Activated naive CD8-positive, alpha-beta T cell treated with anti-CD3 and anti-CD28 coated beads, Interleukin-2, amount 50 U/mL, for 24 hours (primary cell): ENCODE measurements at regions not wholly inside any gene's neighbourhood (a gene's known extent, or its start where the extent isn't known, plus 50 kb on each side); places are given as distances from the start of the nearest gene placed in this dataset.
"Not testable (repeated sequence)": the region's sequence is repeated elsewhere in the genome, so short reads cannot be mapped to it uniquely, and the experiment has no call there.

Experiments used
- ATAC-seq: fragments of 150-1000 bp; cut with Tn5 transposase; one replicate; pipeline ENCODE4 v1.10.0; 2021
- DNase-seq: peaks from one replicate; pipeline ENCODE4 v3.0.0; 2021
- H3K27ac Mint-ChIP-seq: one replicate; pipeline ENCODE4 v1.8.0; 2021; ENCODE audit warnings: mild to moderate bottlenecking, mixed read lengths
- H3K27me3 Mint-ChIP-seq: one replicate; pipeline ENCODE4 v1.8.0; 2021; ENCODE audit warnings: mixed read lengths
- H3K36me3 Mint-ChIP-seq: one replicate; pipeline ENCODE4 v1.8.0; 2021; ENCODE audit warnings: low read depth, mixed read lengths
- H3K4me1 Mint-ChIP-seq: one replicate; pipeline ENCODE4 v1.8.0; 2021; ENCODE audit warnings: mixed read lengths
- H3K4me3 Mint-ChIP-seq: one replicate; pipeline ENCODE4 v1.8.0; 2021; ENCODE audit warnings: mild to moderate bottlenecking, moderate library complexity, mixed read lengths
- H3K9me3 Mint-ChIP-seq: one replicate; pipeline ENCODE4 v1.8.0; 2021; ENCODE audit warnings: mixed read lengths

- not testable (repeated sequence) for ATAC-seq, H3K9me3 Mint-ChIP-seq, H3K27me3 Mint-ChIP-seq, H3K36me3 Mint-ChIP-seq, H3K27ac Mint-ChIP-seq, H3K4me1 Mint-ChIP-seq, H3K4me3 Mint-ChIP-seq, DNase-seq
Observed at GRCh38 chr15:87698467-87698866, 558.1 kb downstream of the NTRK3 start.

GRCh38 chr15:87689716-87690115 lies 566.8 kb downstream of the NTRK3 start:
- no peak overlapping the region for H3K4me3 Mint-ChIP-seq
- H3K27ac Mint-ChIP-seq, result no peak overlapping the region

DNA sequence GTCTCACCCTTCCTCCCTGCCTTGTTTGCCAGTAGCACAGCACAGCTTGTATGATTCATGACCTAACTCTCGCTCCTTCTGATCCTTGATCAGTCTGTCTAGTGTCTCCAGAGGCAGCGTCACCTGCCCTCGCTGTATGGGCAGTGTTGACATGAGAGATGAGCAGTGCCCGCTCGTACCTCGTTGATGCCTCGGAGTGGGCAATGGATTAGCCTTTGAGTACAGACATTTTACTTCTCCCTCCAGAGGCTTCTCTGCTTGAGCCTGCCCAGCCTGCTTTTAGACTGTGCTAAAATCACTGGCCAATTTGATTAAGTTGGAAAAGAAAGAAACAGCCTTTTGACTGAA lies 569.0 kb downstream of the NTRK3 start:
- Mint-ChIP-seq H3K27ac (no peak overlapping the region), H3K36me3 (no peaks in the 10 kb centered on the region), H3K27me3 (no peaks in the 10 kb centered on the region), H3K4me1 (peaks cover 2% of the 10 kb centered on the region), H3K4me3 (no peak overlapping the region), H3K9me3 (peaks cover 10% of the 10 kb centered on the region)
- DNase-seq (no peak), ATAC-seq (no peak)

More at GRCh38 chr15:87689716-87690115, 566.8 kb downstream of the NTRK3 start:
- no peak for ATAC-seq
- DNase-seq, result no peak
- peaks cover 2% of the 10 kb centered on the region for H3K4me1 Mint-ChIP-seq
- H3K36me3 Mint-ChIP-seq, result no peaks in the 10 kb centered on the region
- peaks cover 5% of the 10 kb centered on the region for H3K9me3 Mint-ChIP-seq
- no peaks in the 10 kb centered on the region for H3K27me3 Mint-ChIP-seq

GRCh38 chr15:87686841-87687522 lies 569.6 kb downstream of the NTRK3 start:
- Mint-ChIP-seq H3K4me3 (no peak overlapping the region), H3K27me3 (no peaks in the 10 kb centered on the region), H3K9me3 (peaks cover 8% of the 10 kb centered on the region), H3K36me3 (no peaks in the 10 kb centered on the region), H3K4me1 (peaks cover 2% of the 10 kb centered on the region), H3K27ac (no peak overlapping the region)
- DNase-seq (no peak), ATAC-seq (no peak)

GRCh38 chr15:87686339-87686738 lies 570.2 kb downstream of the NTRK3 start:
- no peak overlapping the region for H3K27ac Mint-ChIP-seq
- peaks cover 8% of the 10 kb centered on the region for H3K9me3 Mint-ChIP-seq
- no peak for ATAC-seq
- H3K4me1 Mint-ChIP-seq, result peaks cover 5% of the 10 kb centered on the region
- H3K4me3 Mint-ChIP-seq, result no peak overlapping the region
- H3K27me3 Mint-ChIP-seq, result no peaks in the 10 kb centered on the region
- no peak for DNase-seq
- no peaks in the 10 kb centered on the region for H3K36me3 Mint-ChIP-seq

- Mint-ChIP-seq H3K27me3 (no peaks in the 10 kb centered on the region), H3K27ac (no peak overlapping the region), H3K4me3 (no peak overlapping the region), H3K4me1 (peaks cover 6% of the 10 kb centered on the region), H3K36me3 (no peaks in the 10 kb centered on the region), H3K9me3 (peaks cover 20% of the 10 kb centered on the region)
- ATAC-seq (no peak), DNase-seq (no peak)
Observed at GRCh38 chr15:87682527-87682926, 574.0 kb downstream of the NTRK3 start.

- Mint-ChIP-seq H3K27ac (no peak overlapping the region), H3K4me1 (peaks cover 6% of the 10 kb centered on the region), H3K27me3 (no peaks in the 10 kb centered on the region), H3K4me3 (no peak overlapping the region), H3K36me3 (no peaks in the 10 kb centered on the region), H3K9me3 (peaks cover 33% of the 10 kb centered on the region)
- DNase-seq (no peak), ATAC-seq (no peak)
Observed at GRCh38 chr15:87681104-87681503, 575.4 kb downstream of the NTRK3 start.

DNA sequence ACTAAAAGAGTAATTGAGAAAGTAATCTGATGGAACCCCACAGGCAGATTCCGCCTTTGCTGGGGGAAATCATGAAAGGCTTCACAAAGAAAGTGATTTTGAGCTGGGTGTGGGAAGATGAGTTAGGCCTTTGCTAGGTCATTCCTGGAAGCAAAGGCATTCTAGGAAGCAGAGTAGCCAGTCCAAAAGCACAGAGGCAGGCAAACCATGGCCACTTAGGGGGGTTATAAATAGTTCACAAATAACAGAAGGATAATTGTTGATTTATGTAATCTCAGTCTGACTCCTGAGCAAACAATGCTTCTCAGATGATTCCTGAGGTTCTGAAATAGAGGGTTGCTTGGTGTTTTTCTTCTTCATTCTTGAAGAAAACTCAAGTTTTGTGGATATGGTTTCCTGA lies 576.3 kb downstream of the NTRK3 start:
- Mint-ChIP-seq H3K9me3 (peaks cover 39% of the 10 kb centered on the region), H3K27me3 (no peaks in the 10 kb centered on the region), H3K4me1 (peaks cover 6% of the 10 kb centered on the region), H3K27ac (no peak overlapping the region), H3K4me3 (no peak overlapping the region), H3K36me3 (no peaks in the 10 kb centered on the region)
- no peak for ATAC-seq
- no peak for DNase-seq

DNA sequence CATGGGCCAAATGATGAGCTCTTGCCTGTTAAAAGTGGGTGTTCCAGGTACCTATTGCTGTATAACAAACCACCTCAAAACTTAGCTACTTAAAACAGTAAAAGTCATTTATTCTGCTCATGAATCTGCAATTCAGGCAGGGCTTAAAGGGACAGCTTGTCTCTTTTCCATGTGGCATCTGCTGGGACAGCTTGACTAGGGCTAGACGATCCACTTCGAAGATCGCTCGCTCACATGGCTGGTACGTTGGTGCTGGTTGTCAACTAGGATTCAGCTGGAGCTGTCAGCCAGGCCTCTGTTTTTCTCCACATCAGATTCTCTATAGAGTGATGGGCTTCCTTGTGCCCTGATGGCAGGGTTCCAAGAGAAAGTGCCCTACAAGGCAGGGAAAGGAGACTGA lies 581.3 kb downstream of the NTRK3 start:
- Mint-ChIP-seq H3K4me1 (no peaks in the 10 kb centered on the region), H3K4me3 (no peak overlapping the region), H3K9me3 (peaks cover 39% of the 10 kb centered on the region), H3K36me3 (no peaks in the 10 kb centered on the region), H3K27me3 (no peaks in the 10 kb centered on the region), H3K27ac (no peak overlapping the region)
- no peak for DNase-seq
- ATAC-seq, result no peak

DNA sequence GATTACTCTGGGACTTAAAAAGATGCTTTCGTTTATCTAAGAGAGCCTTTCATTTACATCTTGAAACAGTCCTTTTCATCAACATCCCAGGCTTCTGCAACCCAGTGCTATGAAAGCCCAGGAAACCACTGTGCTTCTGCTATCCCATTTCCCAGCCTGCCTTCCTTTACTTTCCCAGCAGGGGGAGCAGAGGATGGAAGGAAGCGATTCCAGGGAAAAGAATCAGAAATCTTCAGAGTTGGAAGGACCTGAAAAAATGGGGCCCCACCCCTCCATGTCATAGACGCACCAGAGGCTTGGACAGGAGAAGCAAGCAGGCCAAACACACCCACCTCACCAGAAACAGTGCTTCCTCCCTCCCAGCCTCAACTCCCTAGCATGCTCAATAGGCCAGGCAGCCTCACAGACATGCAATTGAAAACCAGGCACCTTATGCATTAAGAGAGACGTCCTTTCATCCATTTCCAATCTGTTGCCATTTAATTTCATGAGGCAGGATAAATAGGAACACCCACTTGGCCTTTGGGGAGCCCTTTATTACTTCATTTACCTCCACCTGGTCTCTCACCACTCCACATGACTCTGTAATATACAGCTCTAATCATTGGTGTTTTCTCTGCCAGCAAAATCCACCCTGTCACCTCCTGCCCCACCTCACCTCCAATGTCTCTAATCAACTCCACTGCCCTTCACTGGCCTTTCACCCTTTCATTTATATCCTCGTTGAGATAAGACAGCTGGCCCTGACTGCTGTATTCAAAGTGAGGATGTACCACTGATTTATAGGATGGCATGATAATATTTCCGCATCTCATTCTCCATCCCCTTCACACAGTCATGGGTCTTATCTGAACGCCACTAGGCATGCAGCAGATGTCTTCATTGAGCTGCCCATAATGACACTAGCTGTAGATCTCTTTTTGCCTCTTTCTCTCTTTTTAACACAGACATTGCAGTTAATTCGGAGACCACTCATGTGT lies 583.9 kb downstream of the NTRK3 start:
- ATAC-seq, result no peak
- no peak for DNase-seq
- Mint-ChIP-seq H3K4me3 (no peak overlapping the region), H3K36me3 (peaks cover 3% of the 10 kb centered on the region), H3K27ac (no peak overlapping the region), H3K4me1 (no peaks in the 10 kb centered on the region), H3K9me3 (peaks cover 45% of the 10 kb centered on the region), H3K27me3 (no peaks in the 10 kb centered on the region)

- no peak for DNase-seq
- no peaks in the 10 kb centered on the region for H3K4me1 Mint-ChIP-seq
Observed at GRCh38 chr15:87671289-87671688, 585.2 kb downstream of the NTRK3 start.

GRCh38 chr15:87669846-87670245 lies 586.7 kb downstream of the NTRK3 start:
- Mint-ChIP-seq H3K9me3 (peaks cover 28% of the 10 kb centered on the region), H3K27me3 (no peaks in the 10 kb centered on the region), H3K27ac (no peak overlapping the region), H3K4me3 (no peak overlapping the region), H3K36me3 (peaks cover 3% of the 10 kb centered on the region), H3K4me1 (no peaks in the 10 kb centered on the region)
- no peak for ATAC-seq
- DNase-seq, result no peak

More at GRCh38 chr15:87671289-87671688, 585.2 kb downstream of the NTRK3 start:
- Mint-ChIP-seq H3K4me3 (no peak overlapping the region), H3K27me3 (no peaks in the 10 kb centered on the region), H3K9me3 (peaks cover 32% of the 10 kb centered on the region), H3K27ac (no peak overlapping the region), H3K36me3 (peaks cover 3% of the 10 kb centered on the region)
- ATAC-seq, result no peak

- not testable (repeated sequence) for H3K27ac Mint-ChIP-seq, H3K4me1 Mint-ChIP-seq, H3K36me3 Mint-ChIP-seq, ATAC-seq, H3K27me3 Mint-ChIP-seq, H3K4me3 Mint-ChIP-seq, DNase-seq
- H3K9me3 Mint-ChIP-seq, result peaks cover 24% of the 10 kb centered on the region
Observed at GRCh38 chr15:87668768-87669564, 587.6 kb downstream of the NTRK3 start.

DNA sequence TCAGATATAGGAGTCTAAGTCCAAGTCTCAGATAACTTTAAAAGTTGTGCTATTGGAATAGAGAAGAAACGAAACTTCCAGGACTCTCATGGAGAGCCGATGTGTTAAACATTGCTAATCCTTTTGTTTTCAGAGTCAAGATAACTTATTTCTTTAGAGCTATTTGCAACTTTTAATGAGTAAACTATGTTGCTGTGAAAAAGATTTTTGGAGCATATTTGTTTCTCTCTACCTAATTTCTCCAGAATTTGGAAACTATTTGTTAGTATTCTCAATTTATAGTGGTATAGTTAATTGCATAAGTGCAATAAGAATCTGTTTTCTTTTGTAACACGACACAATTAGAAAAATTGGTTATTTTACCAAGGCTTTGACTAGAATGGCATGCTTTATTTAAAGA lies 588.9 kb downstream of the NTRK3 start:
- no peaks in the 10 kb centered on the region for H3K27me3 Mint-ChIP-seq
- DNase-seq (no peak), ATAC-seq (no peak)
- H3K36me3 Mint-ChIP-seq, result peaks cover 3% of the 10 kb centered on the region
- peaks cover 24% of the 10 kb centered on the region for H3K9me3 Mint-ChIP-seq
- no peak overlapping the region for H3K27ac Mint-ChIP-seq
- H3K4me1 Mint-ChIP-seq, result no peaks in the 10 kb centered on the region
- H3K4me3 Mint-ChIP-seq, result no peak overlapping the region
